Superior temporal gyrus (tissue), 1 donor: ENCODE measurements at regions not wholly inside any gene's neighbourhood (a gene's known extent, or its start where the extent isn't known, plus 50 kb on each side); places are given as distances from the start of the nearest gene placed in this dataset.
"Not testable (repeated sequence)": the region's sequence is repeated elsewhere in the genome, so short reads cannot be mapped to it uniquely, and the experiment has no call there.

Experiments
- DNase-seq: peaks from one replicate; pipeline ENCODE4 v3.0.0-alpha.2; 2016; ENCODE audit errors: extremely low spot score

DNA sequence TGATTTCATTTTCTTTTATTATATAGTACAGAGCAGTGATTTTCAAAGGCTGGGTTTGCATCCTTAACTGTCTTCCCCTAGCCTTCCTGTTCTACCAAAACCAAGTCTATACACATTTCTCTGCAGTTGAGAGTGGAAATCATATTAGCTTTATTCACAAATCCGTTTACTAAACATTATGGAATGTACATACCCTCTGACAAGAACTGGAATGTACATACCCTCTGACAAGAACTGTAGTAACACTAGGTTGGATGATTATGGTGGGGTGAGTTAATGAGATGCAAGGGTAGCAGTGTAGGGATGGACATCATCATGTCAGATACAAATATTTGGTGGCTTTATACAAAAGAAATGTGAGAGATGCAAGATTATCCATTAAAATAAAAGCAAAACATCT lies 154.8 kb downstream of the CYB561 start:
- no peak for DNase-seq

GRCh38 chr17:63292421-63292820 lies 153.7 kb downstream of the CYB561 start:
- no peak for DNase-seq

GRCh38 chr17:63293323-63294075 lies 152.6 kb downstream of the CYB561 start:
- no peak for DNase-seq

DNA sequence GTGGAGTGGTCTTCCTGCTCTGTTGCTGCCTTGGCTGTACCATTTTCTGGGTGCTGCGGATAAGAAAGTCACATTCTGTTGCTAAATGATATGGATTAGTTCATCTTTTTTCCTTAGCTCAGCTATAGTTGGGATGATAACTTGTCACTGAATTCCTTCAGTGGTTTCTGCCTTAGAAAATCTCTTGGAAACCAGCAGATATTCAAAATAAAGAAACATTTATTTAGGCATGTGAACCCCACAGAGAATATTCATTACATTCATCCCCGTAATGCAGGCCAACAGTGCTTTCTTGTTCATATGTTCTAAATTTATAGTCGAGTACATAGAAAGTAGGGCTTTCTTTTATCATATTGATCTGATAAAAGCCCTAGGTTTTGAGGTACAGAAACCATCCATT lies 151.3 kb downstream of the CYB561 start:
- no peak for DNase-seq

DNA sequence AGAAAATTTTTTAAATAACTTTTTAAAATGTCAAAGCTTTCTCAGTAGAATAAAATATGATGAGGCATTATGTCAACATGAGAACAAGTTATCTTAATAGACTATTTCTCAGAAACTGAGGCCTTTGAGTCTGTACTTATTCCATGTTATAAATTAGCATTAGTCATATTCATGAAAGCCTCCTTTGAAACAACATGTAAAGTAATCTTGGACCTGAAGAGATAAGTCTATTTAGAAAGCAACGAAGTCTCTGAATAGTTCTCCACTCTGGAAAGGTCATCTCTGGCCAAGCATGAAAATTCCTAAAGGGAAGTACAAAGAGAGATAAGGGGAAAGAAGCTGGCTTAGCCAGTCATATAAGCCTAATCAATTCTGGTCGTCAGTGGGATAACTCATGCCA lies 150.8 kb downstream of the CYB561 start:
- no peak for DNase-seq

GRCh38 chr17:63295839-63296590 lies 150.1 kb downstream of the CYB561 start:
- no peak for DNase-seq

- not testable (repeated sequence) for DNase-seq
Measured at GRCh38 chr17:63298916-63299315, 147.2 kb downstream of the CYB561 start.

DNA sequence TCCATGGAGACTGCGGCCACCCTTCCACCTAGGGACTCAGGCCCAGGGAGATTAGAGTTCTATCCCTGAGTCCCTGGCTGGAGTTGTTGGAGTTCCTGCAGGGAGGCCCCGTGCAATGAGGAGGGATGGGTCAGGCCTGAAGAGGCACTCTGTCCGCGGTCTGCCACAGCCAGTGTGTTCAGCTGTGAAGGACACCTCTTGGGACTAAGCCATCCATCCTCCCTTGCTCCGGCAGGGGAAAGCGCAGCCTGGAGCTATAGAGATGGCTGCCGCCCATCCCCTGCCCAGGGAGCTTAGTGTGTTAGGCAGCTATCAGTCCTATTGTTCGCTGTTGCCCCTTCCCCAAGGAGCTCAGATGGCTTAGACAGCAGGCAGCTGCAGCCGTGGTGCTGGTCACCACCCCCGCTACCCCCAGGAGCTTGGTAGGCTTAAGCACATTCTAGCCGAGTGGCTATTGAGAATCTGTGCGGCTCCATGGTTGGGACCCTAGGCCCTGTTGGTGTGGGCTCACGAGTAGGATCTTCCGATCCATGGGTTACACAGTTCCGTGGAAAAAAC lies 141.3 kb downstream of the CYB561 start:
- no peak for DNase-seq

GRCh38 chr17:63305857-63306256 lies 140.2 kb downstream of the CYB561 start:
- DNase-seq, result no peak

GRCh38 chr17:63306855-63307254 lies 139.3 kb downstream of the CYB561 start:
- no peak for DNase-seq

DNA sequence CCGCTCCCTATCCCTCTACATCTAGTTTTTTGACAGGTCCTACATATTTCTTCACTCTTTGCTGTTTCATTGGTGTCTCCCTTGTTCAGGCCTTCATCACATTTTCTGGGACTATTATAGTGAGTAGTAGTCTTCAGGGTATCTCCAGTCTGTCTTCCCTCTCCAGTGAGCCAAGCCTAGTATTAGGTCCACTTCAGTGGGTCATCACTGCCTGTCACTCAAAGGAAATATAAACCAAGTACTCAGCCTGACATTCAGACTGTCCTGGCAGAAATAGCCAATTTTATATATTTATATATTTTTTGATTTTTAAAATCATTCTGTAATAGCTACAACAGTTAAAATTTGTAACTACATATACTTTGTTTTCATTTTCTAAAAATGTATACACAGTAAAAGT lies 137.8 kb downstream of the CYB561 start:
- no peak for DNase-seq

GRCh38 chr17:63309021-63309420 lies 137.1 kb downstream of the CYB561 start:
- DNase-seq, result no peak

DNA sequence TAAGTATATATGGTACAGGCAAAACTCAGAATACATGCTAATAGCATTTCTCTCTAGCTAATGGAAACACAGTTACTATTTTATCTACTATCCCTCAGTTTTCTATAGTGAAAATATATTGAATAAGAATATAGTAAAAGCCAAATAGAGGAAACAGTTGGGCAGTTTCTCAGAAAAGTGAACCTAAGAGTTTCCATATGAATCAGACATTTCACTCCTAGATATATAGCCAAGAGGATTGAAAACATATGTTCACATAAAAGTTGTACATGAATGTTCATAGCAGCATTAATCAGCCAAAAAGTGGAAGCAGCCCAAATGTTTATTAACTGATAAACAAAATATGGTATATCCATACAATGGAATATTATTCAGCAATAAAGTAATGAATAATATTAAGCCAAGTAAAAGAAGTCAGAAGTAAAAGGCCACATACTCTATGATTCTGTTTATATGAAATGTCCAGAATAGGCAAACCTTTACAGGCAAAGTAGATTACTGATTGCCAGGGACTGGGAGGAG lies 134.6 kb downstream of the CYB561 start:
- DNase-seq, result no peak

DNA sequence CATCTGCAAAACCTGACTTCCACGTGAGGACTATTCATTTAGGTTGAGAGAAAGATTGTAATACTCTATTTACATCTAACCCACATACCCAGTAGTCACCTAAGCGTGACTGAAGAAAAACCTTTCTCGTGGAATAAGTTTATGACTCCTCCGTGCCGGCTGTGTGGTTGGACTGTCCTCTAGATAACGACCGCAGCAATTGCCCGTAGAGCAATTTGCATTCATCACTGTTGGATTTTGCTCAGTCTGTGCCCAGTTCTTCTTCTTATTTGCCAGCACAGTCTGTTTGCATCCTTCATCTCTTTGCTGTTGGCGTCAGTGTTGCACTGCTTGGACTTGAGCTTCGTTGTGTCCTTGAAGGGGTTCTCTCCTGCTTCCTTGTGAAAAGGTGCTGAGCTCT lies 131.3 kb downstream of the CYB561 start:
- DNase-seq, result no peak

- no peak for DNase-seq
Measured at GRCh38 chr17:63316100-63316499, 130.0 kb downstream of the CYB561 start.

GRCh38 chr17:63317166-63317840 lies 128.8 kb downstream of the CYB561 start:
- no peak for DNase-seq

GRCh38 chr17:63325808-63326207 lies 120.3 kb downstream of the CYB561 start:
- no peak for DNase-seq

- DNase-seq, result no peak
Measured at GRCh38 chr17:63329876-63330275, 116.2 kb downstream of the CYB561 start.

DNA sequence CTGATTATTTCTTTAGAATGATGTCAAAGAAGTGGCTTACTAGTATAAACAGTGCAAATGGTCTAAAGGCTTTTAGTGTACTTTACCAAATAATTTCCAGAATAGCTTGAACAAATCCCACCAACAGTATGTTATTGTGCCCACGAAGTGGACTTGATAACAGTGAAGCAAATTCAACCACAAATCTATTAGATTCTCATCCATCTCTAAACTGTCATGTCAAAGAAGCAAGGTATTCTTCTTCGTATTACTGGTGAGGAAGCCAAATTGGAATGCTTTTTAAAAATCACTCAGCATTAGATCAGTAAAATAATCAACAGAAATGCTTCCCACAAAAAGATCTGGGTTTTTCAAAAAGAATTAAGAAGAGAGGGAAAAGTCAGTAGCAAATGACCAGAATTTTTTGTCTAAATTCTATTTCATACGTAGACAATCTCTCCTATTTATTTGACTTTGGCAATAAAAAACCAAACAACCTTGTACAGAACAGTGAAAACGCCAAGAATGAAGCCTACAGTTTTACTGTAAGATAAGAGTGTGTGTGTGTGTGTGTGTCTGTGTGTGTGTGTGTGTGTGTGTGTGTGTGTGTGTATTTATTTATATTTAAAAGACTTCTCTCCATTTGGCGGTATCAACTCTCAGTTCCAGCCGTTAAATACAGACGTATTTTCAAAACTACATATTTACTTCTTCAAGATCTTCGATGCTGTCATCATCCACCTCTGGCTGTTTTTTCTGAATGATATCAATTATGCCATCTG lies 114.6 kb downstream of the CYB561 start:
- no peak for DNase-seq

GRCh38 chr17:63332286-63332685 lies 113.8 kb downstream of the CYB561 start:
- DNase-seq, result no peak

- no peak for DNase-seq
Measured at GRCh38 chr17:63333869-63334268, 112.2 kb downstream of the CYB561 start.
